ENCODE measurements at regions not wholly inside any gene's neighbourhood (a gene's known extent, or its start where the extent isn't known, plus 50 kb on each side); places are given as distances from the start of the nearest gene placed in this dataset.

DNA sequence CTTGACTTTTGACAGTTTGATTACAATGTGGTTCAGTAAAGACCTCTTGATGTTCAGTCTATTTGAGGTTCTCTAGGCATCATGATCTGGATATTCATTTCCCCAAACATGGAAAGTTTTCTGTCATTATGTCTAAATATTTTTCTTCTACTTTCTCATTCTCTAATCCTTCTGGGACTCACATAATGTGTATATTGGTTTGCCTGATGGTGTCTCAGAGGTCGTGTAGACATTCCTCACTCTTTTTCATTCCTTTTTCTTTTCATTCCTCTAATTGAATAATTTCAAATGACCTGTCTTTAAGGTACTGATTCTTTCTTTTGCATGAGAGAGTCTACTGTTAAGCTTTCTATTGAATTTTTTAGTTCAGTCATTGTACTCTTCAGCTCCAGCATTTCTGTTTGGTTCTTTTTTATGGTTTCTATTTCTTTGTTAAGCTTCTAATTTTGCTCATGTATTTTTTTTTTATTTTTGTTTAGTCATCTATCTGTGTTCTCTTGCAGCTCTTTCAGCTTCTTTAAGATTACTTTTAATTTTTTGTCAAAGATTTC, 158.4 kb downstream of the GDAP2 start:
- CTCF ChIA-PET, result no interaction called here
- H3K4me3 Mint-ChIP-seq, result no peak overlapping the region
- POLR2A ChIA-PET, result no interaction called here
- H3K27me3 Mint-ChIP-seq, result peaks cover 15% of the 10 kb centered on the region
- no peaks in the 10 kb centered on the region for H3K4me1 Mint-ChIP-seq
- H3K27ac Mint-ChIP-seq, result no peak overlapping the region
- DNase-seq, result no peak
- H3K9me3 Mint-ChIP-seq, result peaks cover 22% of the 10 kb centered on the region
- peaks cover 4% of the 10 kb centered on the region for H3K36me3 Mint-ChIP-seq (ENCODE audit: low read depth)

DNA sequence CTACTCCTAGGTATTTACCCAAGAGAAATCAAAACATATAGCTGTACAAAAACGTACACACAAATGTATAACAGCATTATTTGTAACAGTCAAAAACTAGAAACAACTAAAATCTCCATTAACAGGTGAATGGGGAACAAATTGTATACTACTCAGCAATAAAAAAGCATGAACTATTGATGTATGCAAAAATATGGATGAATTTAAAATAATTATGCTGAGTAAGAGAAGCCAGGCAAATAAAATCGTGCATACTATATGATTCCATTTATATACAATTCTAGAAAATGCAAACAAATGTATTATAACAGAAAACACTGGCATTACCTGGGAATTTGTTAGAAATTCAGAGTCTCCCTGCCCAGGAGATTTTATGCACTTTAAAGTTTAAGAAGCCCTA, 150.1 kb downstream of the GDAP2 start:
- no peak overlapping the region for H3K27ac Mint-ChIP-seq
- no peaks in the 10 kb centered on the region for H3K36me3 Mint-ChIP-seq (ENCODE audit: low read depth)
- no peaks in the 10 kb centered on the region for H3K9me3 Mint-ChIP-seq
- no peak for DNase-seq
- H3K4me3 Mint-ChIP-seq, result no peak overlapping the region
- peaks cover 2% of the 10 kb centered on the region for H3K27me3 Mint-ChIP-seq
- ChIA-PET CTCF (no interaction called here), POLR2A (no interaction called here)
- peaks cover under 1% of the 10 kb centered on the region for H3K4me1 Mint-ChIP-seq

DNA sequence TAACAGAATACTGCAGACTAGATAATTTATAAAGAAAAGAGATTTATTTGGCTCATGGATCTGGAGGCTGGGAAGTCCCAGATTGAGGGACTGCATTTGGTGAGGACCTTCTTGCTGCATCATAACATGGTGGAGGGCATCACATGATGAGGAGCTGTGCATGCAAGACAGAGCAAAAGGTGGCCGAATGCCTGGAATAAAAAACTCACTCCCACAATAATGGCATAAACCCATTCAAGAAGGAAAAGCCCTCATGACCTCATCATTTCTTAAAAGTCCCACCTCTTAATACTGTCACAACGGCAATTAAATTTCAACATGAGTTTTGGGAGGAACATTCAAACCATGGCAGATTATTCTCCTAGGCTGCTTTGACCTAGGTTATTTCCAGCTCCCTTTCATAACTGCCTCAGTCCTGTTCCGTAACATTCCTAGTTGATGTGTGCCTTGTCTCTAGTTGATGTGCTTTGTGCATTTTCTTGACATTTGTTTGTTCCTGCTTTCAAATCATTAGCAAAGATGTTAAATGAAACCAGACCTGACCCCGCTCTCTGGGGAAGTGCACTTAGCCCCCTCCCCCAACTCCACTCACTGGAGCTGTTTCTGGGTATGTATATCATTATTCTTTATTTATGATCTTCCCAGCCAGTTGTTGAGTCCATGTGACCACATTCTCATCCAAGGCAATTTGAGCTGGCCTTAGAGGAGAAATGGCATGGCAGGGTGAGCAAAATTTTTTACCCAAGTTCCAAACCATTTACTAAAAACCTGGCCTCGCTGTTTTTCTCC, 148.5 kb downstream of the GDAP2 start:
- H3K4me1 Mint-ChIP-seq, result peaks cover 6% of the 10 kb centered on the region
- H3K9me3 Mint-ChIP-seq, result no peaks in the 10 kb centered on the region
- CTCF ChIA-PET, result interaction anchor here (1.3 kb wide), 1 partner anchor 26 kb away, joined by 3 read pairs; no protein-coding TSS in a partner anchor
- H3K4me3 Mint-ChIP-seq, result no peak overlapping the region
- H3K36me3 Mint-ChIP-seq (ENCODE audit: low read depth), result no peaks in the 10 kb centered on the region
- POLR2A ChIA-PET, result no interaction called here
- H3K27ac Mint-ChIP-seq, result no peak overlapping the region
- peaks cover 2% of the 10 kb centered on the region for H3K27me3 Mint-ChIP-seq
- DNase-seq, result no peak

DNA sequence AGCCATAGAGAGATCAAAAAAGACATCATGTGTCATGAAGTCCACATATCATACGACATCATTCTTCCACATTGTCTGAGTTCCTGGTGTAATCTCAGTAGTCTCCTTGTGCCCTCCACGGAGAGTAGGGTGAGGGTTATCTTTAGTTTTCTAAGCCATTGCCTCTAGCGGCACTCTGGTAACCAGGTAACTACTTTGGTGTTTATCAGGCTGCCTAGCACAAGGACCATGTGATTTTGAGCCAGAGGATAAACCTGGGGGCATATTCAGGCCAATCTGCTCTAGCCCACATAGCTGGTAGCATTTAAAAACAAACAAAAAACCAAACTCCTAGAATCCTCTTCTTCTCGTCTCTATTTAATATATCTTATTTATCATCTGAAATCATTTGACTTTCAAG, 147.4 kb downstream of the GDAP2 start:
- Mint-ChIP-seq H3K4me1 (peaks cover 6% of the 10 kb centered on the region), H3K9me3 (no peaks in the 10 kb centered on the region), H3K4me3 (no peak overlapping the region), H3K36me3 (ENCODE audit: low read depth) (no peaks in the 10 kb centered on the region), H3K27me3 (peaks cover 2% of the 10 kb centered on the region), H3K27ac (no peak overlapping the region)
- DNase-seq, result no peak
- ChIA-PET CTCF (no interaction called here), POLR2A (no interaction called here)

DNA sequence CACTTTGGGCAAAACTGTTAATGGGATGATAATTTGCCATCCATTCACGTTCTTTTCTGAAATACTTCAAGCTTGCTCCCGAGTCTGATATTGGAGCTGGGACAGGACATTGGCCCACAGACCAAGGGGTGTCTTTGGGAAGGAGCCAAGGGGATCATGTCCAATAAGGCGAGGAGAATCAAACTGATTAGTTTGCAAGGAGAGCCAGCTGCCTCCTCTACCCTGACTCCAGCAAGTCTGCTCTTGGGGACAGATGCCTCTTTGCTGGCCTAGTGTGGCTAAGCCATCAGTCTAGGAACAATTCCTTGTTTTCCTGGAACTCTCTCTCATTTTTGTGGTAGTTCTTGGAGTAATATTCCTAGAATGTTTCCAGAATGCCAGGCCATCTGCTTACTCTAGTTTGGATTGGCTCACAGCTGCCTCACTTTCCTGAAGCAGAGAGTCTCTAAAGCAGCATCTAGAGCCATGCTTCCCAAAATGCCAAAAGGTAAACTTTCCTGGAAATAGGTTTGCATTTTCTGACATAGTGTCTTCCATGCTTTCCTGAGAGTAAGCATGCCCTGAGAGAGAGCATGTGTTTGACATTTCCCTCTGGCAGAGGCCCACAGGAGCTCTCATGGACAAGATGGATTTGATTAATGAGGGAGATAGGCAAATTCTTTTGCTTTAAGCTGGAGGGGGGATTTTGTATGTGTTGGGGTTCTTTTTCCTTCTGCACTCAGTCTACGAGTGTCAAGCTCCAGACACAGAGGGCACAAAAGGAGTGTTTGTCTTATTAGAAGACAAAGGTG, 145.6 kb downstream of the GDAP2 start:
- ChIA-PET CTCF (no interaction called here), POLR2A (no interaction called here)
- Mint-ChIP-seq H3K4me1 (peaks cover 6% of the 10 kb centered on the region), H3K27me3 (peaks cover under 1% of the 10 kb centered on the region), H3K27ac (no peak overlapping the region), H3K9me3 (no peaks in the 10 kb centered on the region), H3K36me3 (ENCODE audit: low read depth) (no peaks in the 10 kb centered on the region), H3K4me3 (no peak overlapping the region)
- DNase-seq, result no peak

DNA sequence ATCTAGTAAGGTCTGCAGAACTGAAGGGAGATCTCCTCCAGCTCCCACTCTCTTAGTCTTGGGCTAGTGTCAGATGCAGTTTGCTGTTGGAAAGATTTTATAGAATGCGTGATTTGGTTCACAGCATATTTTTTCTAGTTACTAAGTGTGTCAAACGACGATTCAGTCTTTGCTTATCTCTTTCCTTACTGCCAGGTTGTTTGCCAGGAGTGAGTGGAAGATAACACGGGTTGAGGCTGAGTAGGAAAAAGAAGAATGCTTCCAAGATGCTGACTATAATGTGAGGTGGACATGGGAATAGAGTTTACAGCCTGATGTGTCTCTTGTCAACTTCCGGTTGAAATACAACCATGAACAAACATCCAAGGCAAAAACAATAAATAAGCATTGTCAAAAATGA, 141.4 kb downstream of the GDAP2 start:
- Mint-ChIP-seq H3K36me3 (ENCODE audit: low read depth) (no peaks in the 10 kb centered on the region), H3K9me3 (no peaks in the 10 kb centered on the region), H3K4me3 (no peak overlapping the region), H3K27ac (no peak overlapping the region), H3K27me3 (peaks cover under 1% of the 10 kb centered on the region), H3K4me1 (peaks cover 6% of the 10 kb centered on the region)
- CTCF ChIA-PET, result no interaction called here
- DNase-seq, result no peak
- POLR2A ChIA-PET, result no interaction called here

DNA sequence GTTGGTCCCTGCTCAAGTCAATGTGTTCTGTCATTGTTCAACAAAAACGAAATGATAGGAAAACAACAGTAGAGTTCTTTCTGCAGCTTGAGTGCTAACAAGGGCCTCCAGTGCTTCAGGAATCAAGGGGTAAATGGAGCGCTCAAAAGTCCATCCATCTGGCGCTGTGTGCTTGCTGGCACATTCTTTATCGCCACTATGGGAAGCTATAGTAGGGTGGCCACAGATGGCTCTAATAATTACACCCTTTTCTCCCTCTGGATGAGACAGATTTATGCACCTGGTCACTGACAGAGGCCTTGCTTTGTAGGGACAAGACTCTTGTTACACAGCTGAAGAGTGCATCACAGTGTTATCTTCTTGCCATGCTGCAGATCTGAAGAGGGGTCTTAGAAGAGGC, 136.0 kb downstream of the GDAP2 start:
- POLR2A ChIA-PET, result no interaction called here
- no peaks in the 10 kb centered on the region for H3K9me3 Mint-ChIP-seq

DNA sequence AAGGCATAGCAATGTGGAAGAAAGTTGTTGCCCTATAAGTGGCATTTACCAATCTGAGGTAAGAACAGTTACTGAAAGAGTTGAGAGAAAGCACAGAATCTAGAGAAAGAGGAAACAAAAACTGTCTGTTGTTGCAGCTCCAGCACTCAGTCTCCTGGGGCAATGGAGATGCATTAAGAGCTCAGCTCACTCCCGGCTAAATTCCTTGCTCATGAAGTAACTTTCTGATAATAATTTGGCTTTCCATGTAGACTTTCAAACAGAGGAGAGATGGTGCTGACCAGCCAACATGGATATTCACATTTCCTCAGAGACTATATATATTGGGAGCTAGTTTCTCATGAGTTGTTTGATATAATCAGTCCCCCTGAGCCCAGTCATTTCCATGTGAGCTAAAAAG, 135.3 kb downstream of the GDAP2 start:
- H3K4me1 Mint-ChIP-seq, result no peaks in the 10 kb centered on the region

More for the DNA sequence above, 136.0 kb downstream of the GDAP2 start:
- no peak for DNase-seq
- Mint-ChIP-seq H3K4me3 (no peak overlapping the region), H3K27ac (no peak overlapping the region), H3K4me1 (no peaks in the 10 kb centered on the region), H3K36me3 (ENCODE audit: low read depth) (no peaks in the 10 kb centered on the region), H3K27me3 (peaks cover 3% of the 10 kb centered on the region)
- CTCF ChIA-PET, result no interaction called here

DNA sequence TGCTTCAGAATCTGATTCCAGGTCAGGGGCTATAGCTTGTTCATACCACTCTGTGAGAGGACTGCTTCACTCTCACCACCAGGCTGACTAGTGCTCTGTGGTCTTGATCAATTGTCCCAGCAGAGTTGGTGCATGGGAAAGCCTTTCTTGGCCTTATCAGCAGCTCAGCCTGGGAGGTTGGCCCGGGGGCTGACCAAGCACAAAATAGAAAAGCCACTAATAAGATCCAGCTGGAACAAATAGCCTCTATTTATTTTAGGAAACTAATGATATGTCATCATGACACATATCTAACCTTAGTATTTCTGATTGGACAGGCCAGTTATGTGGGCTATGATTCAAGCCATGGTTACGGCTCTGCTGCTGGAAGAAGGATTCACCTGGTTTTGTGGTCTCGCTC, 134.2 kb downstream of the GDAP2 start:
- Mint-ChIP-seq H3K27me3 (peaks cover 3% of the 10 kb centered on the region), H3K4me3 (no peak overlapping the region), H3K27ac (no peak overlapping the region), H3K9me3 (no peaks in the 10 kb centered on the region), H3K36me3 (ENCODE audit: low read depth) (no peaks in the 10 kb centered on the region), H3K4me1 (no peaks in the 10 kb centered on the region)
- ChIA-PET POLR2A (no interaction called here), CTCF (interaction anchor here (1.3 kb wide), 1 partner anchor 41 kb away, joined by 6 read pairs; no protein-coding TSS in a partner anchor)
- no peak for DNase-seq

More for the DNA sequence above, 135.3 kb downstream of the GDAP2 start:
- ChIA-PET CTCF (interaction anchor here (1.3 kb wide), 1 partner anchor 40 kb away, joined by 6 read pairs; no protein-coding TSS in a partner anchor), POLR2A (no interaction called here)
- no peaks in the 10 kb centered on the region for H3K36me3 Mint-ChIP-seq (ENCODE audit: low read depth)
- H3K27me3 Mint-ChIP-seq, result peaks cover 3% of the 10 kb centered on the region
- H3K4me3 Mint-ChIP-seq, result no peak overlapping the region
- H3K9me3 Mint-ChIP-seq, result no peaks in the 10 kb centered on the region
- H3K27ac Mint-ChIP-seq, result no peak overlapping the region
- DNase-seq, result no peak

DNA sequence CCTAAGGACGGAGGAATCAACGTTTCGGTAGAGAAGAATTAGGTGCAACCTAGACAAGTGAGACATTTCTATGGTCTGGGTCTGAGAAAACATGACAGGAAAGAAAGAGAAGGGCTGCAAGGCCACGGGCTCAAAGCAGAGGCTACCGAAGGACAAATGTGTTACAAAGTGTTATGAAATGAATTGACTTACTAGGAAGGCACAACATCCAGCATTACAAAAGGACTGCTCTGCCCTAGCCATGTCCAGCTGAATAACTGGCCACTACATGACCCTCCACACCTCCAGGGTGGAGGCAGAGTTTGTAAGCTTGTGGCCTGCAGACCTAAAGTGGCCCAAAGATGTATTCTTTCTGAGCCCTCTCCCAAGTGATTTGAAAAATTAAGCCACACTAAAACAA, 133.6 kb downstream of the GDAP2 start:
- ChIA-PET POLR2A (no interaction called here), CTCF (no interaction called here)
- Mint-ChIP-seq H3K4me3 (no peak overlapping the region), H3K27me3 (peaks cover 3% of the 10 kb centered on the region), H3K36me3 (ENCODE audit: low read depth) (no peaks in the 10 kb centered on the region), H3K9me3 (no peaks in the 10 kb centered on the region), H3K27ac (no peak overlapping the region), H3K4me1 (no peaks in the 10 kb centered on the region)
- no peak for DNase-seq

DNA sequence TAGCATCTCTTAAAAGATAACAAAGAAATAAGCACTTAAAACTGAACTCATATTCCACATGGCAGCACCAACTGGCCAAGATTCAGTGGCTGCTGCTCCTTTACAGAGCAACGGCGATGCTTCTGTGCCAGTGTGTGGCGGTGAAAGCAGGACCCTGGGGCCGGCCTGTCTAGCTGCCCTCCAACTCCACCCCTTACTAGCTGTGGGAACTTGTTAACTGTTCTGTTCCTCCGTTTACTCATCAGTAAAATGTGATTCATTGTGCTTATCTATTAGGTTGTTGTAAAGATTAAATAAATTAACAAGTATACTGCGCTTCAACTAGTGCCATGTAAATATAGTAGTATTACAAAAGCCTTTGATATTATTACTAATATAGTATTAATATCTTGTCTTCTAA, 133.2 kb downstream of the GDAP2 start:
- H3K4me3 Mint-ChIP-seq, result no peak overlapping the region
- no peak for DNase-seq
- ChIA-PET CTCF (no interaction called here), POLR2A (no interaction called here)
- no peaks in the 10 kb centered on the region for H3K36me3 Mint-ChIP-seq (ENCODE audit: low read depth)
- no peaks in the 10 kb centered on the region for H3K4me1 Mint-ChIP-seq
- H3K9me3 Mint-ChIP-seq, result no peaks in the 10 kb centered on the region
- H3K27ac Mint-ChIP-seq, result no peak overlapping the region
- peaks cover 3% of the 10 kb centered on the region for H3K27me3 Mint-ChIP-seq

DNA sequence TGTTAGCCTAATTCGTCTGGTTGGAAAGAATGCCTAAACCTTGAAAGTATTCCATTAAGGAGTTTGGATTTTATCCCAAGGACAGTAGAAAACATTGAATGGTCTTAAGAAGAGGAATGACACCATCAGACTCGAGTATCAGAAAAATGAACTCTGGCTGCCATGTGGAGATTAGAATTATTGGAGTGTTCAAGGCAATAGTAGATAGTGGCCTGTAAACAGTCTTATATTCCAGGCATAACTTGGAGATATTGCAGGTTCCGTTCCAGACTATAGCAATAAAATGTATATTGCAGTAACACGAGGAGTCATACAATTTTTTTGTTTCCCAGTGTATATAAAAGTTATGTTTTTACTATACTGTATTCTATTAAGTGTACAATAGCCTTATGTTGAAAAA, 130.9 kb downstream of the GDAP2 start:
- Mint-ChIP-seq H3K9me3 (no peaks in the 10 kb centered on the region), H3K4me3 (no peak overlapping the region), H3K27me3 (peaks cover 4% of the 10 kb centered on the region), H3K36me3 (ENCODE audit: low read depth) (no peaks in the 10 kb centered on the region), H3K4me1 (no peaks in the 10 kb centered on the region), H3K27ac (no peak overlapping the region)
- no peak for DNase-seq
- ChIA-PET CTCF (no interaction called here), POLR2A (no interaction called here)

DNA sequence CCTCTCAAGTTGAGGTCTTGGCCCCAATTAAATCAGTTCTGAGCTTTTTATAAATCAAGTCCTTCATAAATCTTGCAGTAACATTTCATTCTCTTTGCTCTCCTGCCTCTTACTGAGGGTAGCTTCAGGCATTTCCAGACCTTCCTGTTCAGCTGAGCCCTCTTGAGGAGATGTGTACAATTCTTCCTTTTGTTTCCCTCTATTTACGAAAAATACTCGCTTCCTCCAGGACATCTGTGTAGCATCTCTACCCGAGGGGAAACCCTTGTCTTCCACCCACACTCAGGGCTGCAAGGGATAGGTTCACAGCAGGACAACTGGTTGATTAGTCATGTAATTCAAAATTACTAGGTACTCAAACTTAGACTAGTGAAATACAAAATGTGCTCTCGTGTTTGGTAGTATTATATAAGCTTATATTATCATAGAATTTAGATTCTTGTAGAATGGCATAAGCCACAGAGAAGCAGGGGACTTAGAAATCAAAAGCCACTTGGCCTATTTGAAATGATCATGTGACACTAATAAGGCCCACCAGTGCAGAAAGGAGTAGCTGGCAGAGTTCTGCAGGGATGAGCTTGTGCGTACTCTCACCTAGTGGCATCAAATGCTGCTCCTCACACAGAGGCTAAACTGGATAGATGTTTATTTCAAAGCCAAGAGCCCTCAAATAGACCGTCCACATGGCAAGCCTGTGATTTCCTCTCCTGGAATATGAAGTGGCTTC, 126.7 kb downstream of the GDAP2 start:
- Mint-ChIP-seq H3K27ac (no peak overlapping the region), H3K4me1 (no peaks in the 10 kb centered on the region), H3K4me3 (no peak overlapping the region), H3K36me3 (ENCODE audit: low read depth) (no peaks in the 10 kb centered on the region), H3K27me3 (peaks cover 21% of the 10 kb centered on the region), H3K9me3 (no peaks in the 10 kb centered on the region)
- no peak for DNase-seq
- ChIA-PET CTCF (no interaction called here), POLR2A (no interaction called here)
